ENCODE measurements at regions not wholly inside any gene's neighbourhood (a gene's known extent, or its start where the extent isn't known, plus 50 kb on each side); places are given as distances from the start of the nearest gene placed in this dataset.

GRCh38 chr11:131099013-131099412, 182.7 kb upstream of the SNX19 start:
- ATAC-seq = peak; percentile 60
- intact Hi-C loops (cut with micrococcal nuclease; ENCODE audit: unreplicated experiment) = no loop called here
- in situ Hi-C loops (cut with HindIII; ENCODE audit: low pct_unique_long_range_greater_than_20kb, low sequenced_read_pairs) = no loop called here

GRCh38 chr11:131099746-131100145, 183.5 kb upstream of the SNX19 start:
- TF ChIP-seq REST (IDR thresholded peaks at IDR 0.05; ENCODE audit: insufficient read depth in 1 of 2, low read depth in 2 of 2, low read length in 1 of 2) = no peak
- TF ChIP-seq POLR2AphosphoS5 (IDR thresholded peaks at IDR 0.05; ENCODE audit: low read depth, low read length) = no peak
- no peak for TF ChIP-seq CTCF (IDR thresholded peaks at IDR 0.05)
- TF ChIP-seq TCF7L2 (IDR thresholded peaks at IDR 0.05; ENCODE audit: low read depth, low read length) = no peak
- TF ChIP-seq SIN3A (IDR thresholded peaks at IDR 0.05; ENCODE audit: borderline replicate concordance, insufficient read depth, low read depth, low read length) = no peak
- in situ Hi-C loops (cut with HindIII; ENCODE audit: low pct_unique_long_range_greater_than_20kb, low sequenced_read_pairs) = no loop called here
- H3K36me3 ChIP-seq (ENCODE audit: control insufficient read depth, insufficient read depth, low read length) = no peaks in the 10 kb centered on the region
- ChIA-PET CTCF (no interaction called here), POLR2A (no interaction called here)
- H3K4me1 ChIP-seq (ENCODE audit: control insufficient read depth, insufficient read depth, low read length) = no peaks in the 10 kb centered on the region
- BruUV-seq (replicated peaks) = no TSS peak
- no peak overlapping the region for H3K27ac ChIP-seq (ENCODE audit: low read length)
- no peak for DNase-seq (ENCODE audit: low read depth, low spot score)
- intact Hi-C loops (cut with micrococcal nuclease; ENCODE audit: unreplicated experiment) = no loop called here
- H3K4me3 ChIP-seq (ENCODE audit: low read depth in 2 of 2, low read length in 2 of 2) = no peak overlapping the region
- no peaks in the 10 kb centered on the region for H3K27me3 ChIP-seq (ENCODE audit: control insufficient read depth, insufficient read depth, low read length)
- H3K9me3 ChIP-seq (ENCODE audit: control insufficient read depth, insufficient read depth, low read depth, low read length) = no peaks in the 10 kb centered on the region
- no peak for ATAC-seq

More at GRCh38 chr11:131099013-131099412, 182.7 kb upstream of the SNX19 start:
- no peak for TF ChIP-seq REST (IDR thresholded peaks at IDR 0.05; ENCODE audit: insufficient read depth in 1 of 2, low read depth in 2 of 2, low read length in 1 of 2)
- no peak for TF ChIP-seq POLR2AphosphoS5 (IDR thresholded peaks at IDR 0.05; ENCODE audit: low read depth, low read length)
- no peak for TF ChIP-seq CTCF (IDR thresholded peaks at IDR 0.05)
- no peak for TF ChIP-seq TCF7L2 (IDR thresholded peaks at IDR 0.05; ENCODE audit: low read depth, low read length)
- no peak for TF ChIP-seq SIN3A (IDR thresholded peaks at IDR 0.05; ENCODE audit: borderline replicate concordance, insufficient read depth, low read depth, low read length)
- ChIA-PET CTCF (no interaction called here), POLR2A (no interaction called here)
- H3K27ac ChIP-seq (ENCODE audit: low read length) = no peak overlapping the region
- no peak overlapping the region for H3K4me3 ChIP-seq (ENCODE audit: low read depth in 2 of 2, low read length in 2 of 2)
- no TSS peak for BruUV-seq (replicated peaks)
- H3K4me1 ChIP-seq (ENCODE audit: control insufficient read depth, insufficient read depth, low read length) = no peaks in the 10 kb centered on the region
- H3K9me3 ChIP-seq (ENCODE audit: control insufficient read depth, insufficient read depth, low read depth, low read length) = no peaks in the 10 kb centered on the region
- no peaks in the 10 kb centered on the region for H3K27me3 ChIP-seq (ENCODE audit: control insufficient read depth, insufficient read depth, low read length)
- no peaks in the 10 kb centered on the region for H3K36me3 ChIP-seq (ENCODE audit: control insufficient read depth, insufficient read depth, low read length)
- peak; percentile 27 for DNase-seq (ENCODE audit: low read depth, low spot score)
